ENCODE measurements at regions not wholly inside any gene's neighbourhood (a gene's known extent, or its start where the extent isn't known, plus 50 kb on each side); places are given as distances from the start of the nearest gene placed in this dataset.
A peak's percentile ranks its signal among the peaks of the same experiment; 100 is the strongest.
"Not testable (repeated sequence)": the region's sequence is repeated elsewhere in the genome, so short reads cannot be mapped to it uniquely, and the experiment has no call there.

DNA sequence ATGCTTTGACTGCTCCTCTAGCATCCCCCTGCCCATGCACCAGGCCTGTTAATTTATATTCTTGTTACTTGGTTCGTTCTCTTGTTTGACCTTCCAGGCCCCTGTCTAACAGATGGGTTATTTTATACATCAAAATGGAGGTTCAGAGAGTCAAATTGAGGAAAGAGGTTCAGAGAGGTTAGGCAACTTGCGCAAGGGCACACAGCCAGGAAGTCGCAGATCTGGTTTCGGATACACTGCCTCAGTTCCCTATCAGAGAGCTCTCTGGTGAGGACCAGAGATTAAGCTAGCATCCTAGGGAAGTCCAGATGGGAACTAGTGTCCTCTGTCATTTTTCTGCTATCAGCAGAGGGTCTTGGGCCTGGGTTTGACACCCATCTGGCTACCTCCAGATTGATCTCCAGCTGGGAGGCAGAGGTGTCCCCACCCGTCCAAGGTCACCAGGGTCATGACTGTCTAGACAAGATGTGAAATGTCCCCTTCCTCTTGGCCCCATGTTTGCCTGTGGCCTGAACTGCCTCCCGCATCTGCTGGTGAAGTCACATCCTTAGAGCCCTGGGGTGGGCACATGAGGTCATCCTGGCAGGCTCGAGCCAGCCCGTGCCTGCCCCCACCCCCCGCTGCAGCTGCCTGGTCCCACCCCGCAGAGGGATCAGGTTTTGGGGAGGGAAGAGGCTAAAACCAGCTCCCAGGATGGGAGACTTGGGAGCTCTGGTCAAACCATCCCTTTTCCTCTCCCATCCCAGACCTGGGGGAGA, 84.3 kb upstream of the NCOR2 start:
- DNase-seq = no peak

DNA sequence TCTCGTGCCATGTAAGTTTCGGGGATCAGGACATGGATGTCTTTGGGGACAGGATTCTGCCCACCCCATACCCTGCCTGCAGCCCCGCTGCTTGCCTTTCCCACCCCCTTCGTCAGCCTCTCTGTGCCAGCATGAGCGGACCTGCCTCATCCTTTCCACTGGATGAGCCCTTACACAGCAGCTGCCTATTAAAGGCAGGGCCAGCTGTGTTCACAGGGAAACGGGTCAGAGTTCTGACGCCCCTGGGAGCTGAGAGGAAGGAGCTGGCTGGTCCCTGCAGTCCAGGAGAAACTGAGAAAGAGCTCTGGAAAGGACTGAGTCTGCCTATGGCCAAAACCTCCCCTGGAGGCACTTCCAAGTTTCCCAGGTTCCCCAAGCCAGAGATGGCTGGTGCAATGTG, 83.5 kb upstream of the NCOR2 start:
- DNase-seq = no peak

- no peak for DNase-seq
Measured at GRCh38 chr12:124648710-124649384, 81.4 kb upstream of the NCOR2 start.

GRCh38 chr12:124647316-124647715, 79.9 kb upstream of the NCOR2 start:
- DNase-seq = no peak

DNA sequence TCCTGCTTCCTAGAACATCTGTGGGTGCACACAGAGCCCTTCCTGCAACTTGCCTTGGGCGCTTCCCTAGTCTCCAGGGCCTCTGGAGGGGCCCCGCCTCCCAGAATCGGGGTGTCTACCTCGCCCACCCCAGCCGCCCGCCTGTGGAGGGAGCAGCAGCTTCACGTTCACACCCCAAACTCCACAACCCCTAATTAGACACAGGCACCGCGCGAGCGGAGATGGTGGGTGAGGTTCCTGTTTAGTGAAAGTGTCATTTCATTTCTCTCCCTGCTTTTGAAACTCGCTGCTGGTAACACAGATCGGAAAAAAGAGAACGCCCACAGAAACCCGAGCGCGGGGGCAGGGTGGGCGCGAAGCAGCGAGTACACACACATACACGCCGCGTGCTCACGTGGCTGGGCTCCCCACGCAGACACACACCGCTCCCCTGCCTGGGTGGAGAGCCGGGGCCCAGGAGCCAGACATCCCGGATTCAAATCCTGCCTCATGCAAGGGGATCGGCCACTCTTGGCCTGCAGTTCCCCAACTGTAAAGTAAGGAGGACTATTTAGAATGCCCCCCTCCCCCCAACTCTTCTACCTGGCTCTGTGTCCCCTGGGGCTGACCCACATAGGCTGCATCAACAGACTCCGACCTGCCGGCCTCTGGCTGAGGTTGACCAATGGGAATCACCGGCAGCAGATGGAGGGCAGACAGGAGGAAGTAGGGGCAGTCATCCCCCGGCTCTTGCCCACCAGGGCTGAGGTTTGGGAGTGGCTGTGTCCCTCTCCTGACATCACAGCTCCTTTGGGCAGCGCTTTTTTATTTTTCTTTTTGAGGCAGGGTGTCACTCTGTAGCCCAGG, 79.2 kb upstream of the NCOR2 start:
- DNase-seq = no peak

- no peak for DNase-seq
Measured at GRCh38 chr12:124645530-124646244, 78.3 kb upstream of the NCOR2 start.

DNA sequence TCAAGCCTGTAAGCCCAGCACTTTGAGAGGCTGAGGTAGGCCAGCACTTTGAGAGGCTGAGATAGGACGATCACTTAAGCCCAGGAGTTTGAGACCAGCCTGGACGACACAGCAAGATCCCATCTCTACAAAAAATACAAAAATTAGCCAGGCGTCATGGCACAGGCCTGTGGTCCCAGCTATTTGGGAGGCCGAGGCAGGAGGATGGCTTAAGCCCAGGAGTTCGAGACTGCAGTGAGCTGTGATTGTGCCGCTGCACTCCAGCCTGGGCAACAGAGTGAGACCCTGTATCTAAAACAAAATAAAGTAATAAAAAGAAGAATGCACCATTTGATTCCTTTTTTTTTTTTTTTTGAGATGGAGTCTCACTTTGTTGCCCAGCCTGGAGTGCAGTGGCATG, 76.4 kb upstream of the NCOR2 start:
- DNase-seq = not testable (repeated sequence)

- no peak for DNase-seq
Measured at GRCh38 chr12:124642105-124642504, 74.7 kb upstream of the NCOR2 start.

GRCh38 chr12:124641591-124641990, 74.2 kb upstream of the NCOR2 start:
- DNase-seq = no peak

DNA sequence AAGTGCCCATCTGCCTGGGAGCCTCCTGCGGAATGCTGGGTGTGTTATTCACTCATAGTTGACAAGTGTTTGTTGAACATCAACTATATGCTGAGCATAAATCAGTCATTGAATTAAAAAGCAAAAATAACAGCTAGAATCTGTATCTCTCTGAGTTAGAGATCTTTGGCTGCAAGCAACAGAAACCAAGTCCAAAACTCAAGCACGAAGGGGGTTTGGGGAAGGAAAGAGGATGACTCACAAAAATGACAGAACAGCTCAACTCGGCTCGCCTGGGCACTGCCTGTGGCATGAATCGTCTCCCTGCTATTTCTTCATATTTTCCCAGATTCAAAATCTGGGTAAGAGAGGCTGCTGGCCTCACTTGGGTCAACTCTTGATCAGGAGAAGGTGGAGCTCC, 72.6 kb upstream of the NCOR2 start:
- DNase-seq = no peak

DNA sequence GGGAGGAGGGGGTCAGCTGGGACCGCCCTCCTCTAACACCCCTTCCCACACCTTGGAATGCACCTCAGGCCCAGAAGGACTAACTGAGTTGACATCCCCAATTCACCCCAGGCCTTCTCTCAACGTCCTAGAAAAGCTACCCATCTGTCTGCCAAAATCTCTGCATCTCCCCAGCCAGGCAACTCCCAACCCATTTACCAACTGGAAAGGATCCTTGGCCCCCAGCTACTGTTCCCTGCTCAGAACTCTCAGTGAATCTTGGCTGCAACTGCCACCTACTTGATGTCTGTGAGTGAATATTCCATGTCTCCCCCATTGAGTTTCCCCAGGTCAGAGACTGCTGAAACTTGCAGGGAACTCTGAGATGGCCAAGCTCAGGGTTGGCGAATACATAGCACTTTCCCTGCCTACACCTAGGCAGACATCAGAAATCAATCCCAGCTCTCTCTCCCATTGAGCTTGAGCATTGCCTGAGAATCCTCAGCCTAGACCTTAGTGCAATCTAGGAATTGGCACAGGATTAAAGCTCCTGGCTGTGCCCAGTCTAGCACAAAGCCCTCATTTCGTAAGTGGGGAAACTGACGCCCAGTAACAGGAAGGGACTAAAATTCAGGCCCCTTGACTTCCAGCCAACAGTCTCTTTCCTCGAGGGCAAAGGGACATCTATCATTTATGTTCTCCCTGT, 71.9 kb upstream of the NCOR2 start:
- no peak for DNase-seq

DNA sequence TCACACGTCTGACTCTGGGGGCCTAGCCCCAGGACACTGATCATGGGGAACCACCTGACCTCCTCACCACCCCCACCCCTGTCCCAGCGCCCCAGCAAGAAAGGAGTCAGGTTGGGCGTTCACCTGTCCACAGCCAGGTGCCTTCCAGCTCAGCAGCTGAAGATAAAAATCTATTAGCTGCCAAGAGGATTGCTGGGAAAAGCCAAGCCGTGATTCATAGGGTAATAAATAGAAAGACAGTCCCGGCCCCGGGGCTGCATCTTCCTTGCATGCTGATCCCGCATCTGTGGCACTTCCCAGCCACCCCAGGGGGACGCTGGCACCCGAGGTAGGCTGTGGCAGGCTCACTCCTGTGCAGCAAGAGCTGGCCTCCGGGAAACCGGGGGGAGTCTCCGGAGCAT, 70.2 kb upstream of the NCOR2 start:
- DNase-seq = peak in 1 of 2 experiments; percentile 8

- no peak for DNase-seq
Measured at GRCh38 chr12:124637163-124637562, 69.8 kb upstream of the NCOR2 start.

GRCh38 chr12:124636138-124636978, 68.9 kb upstream of the NCOR2 start:
- no peak for DNase-seq

DNA sequence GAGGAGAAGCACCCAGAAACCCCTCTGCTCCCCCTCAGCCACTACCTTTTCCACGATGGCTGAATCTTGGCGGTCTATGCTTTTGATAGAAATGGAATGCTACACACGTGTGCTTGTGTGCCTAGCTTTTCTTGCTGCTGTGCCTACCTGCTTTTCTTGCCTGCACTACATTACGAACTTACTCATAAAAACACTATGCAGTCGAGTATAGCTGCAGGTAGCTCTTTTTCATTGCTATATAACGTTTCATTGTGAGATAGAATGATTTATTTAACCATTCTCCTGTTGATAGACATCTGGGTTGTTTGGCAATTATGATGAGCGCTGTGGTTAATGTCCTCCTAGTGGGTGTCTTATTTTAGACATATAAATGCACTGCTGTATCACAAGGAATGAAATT, 67.9 kb upstream of the NCOR2 start:
- DNase-seq = no peak

DNA sequence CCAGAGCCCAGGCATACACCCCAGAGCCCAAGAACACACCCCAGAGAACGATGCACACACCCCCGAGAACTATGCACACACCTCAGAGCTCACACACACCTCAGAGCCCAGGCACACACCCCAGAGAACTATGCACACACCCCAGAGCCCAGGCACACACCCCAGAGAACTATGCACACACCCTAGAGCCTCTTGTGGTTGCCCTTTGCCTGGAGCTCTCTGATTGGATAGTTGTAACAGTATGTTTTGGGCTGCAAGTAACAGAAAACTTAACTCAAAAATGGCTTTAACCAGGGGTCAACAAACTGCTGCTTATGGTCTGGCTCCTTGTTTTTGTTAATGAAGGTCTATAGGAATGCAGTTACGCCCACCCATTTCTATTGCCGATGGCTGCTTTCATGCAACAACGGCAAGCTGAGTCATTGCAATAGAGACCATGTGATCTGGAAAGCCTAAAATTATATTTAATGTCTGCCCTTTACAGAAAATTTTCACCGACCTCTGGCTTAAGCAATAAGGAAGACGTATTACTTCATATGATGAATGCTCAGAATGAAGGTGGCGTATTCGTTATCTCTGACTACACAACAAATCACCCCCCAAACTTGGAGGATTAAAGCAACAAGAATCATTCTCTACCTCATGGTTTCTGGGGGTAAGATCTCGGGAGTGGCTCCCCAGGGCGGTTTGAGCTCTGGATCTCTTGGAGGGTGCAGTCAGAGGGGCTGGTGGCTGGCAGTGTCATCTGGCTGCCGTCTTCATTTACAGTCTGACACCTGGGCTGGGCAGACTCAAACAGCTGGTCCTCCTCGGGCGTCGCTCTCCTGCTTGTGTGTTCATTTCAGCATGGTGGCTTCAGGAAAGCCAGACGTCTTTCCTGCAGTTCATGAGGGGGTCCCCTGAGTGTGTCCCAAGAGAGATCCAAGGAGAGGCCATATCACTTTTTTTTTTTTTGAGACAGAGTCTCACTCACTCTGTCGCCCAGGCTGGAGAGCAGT, 66.3 kb upstream of the NCOR2 start:
- DNase-seq = no peak

- no peak for DNase-seq
Measured at GRCh38 chr12:124632519-124632984, 65.1 kb upstream of the NCOR2 start.

GRCh38 chr12:124631681-124632256, 64.4 kb upstream of the NCOR2 start:
- no peak for DNase-seq

DNA sequence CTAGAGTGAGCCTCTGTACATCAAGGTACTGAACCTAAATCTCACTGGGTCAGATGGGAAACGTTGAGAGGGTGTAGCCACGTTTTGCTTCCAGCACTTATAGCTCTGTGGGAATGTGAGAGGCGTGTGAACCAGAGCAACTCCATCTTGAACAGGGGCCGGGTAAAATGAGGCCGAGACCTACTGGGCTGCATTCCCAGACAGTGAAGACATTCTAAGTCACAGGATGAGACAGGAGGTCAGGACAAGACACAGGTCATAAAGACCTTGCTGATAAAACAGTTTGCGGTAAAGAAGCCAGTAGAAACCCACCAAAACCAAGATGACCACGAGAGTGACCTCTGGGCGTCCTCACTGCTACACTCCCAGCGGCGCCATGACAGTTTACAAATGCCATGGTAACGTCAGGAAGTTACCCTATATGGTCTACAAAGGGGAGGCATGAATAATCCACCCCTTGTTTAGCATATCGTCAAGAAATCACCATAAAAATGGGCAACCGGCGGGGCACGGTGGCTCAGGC, 63.4 kb upstream of the NCOR2 start:
- no peak for DNase-seq

Measured in NCI-H526 (cell line).